Chondrocyte (in vitro differentiated cells): ENCODE measurements at regions not wholly inside any gene's neighbourhood (a gene's known extent, or its start where the extent isn't known, plus 50 kb on each side); places are given as distances from the start of the nearest gene placed in this dataset.

Experiments used
- DNase-seq: peaks from one replicate; pipeline ENCODE4 v3.0.0; 2021; ENCODE audit warnings: mixed read lengths, low spot score
- H3K27ac Mint-ChIP-seq: one replicate; pipeline ENCODE4 v1.8.0; 2021; ENCODE audit warnings: mild to moderate bottlenecking, moderate library complexity, mixed read lengths; ENCODE audit not compliant: unreplicated experiment
- H3K27me3 Mint-ChIP-seq: 2 replicates; pipeline ENCODE4 v1.8.0; 2021; ENCODE audit warnings: low read depth, mixed read lengths
- H3K36me3 Mint-ChIP-seq: 2 replicates; pipeline ENCODE4 v1.8.0; 2021; ENCODE audit warnings: low read depth, mixed read lengths
- H3K4me1 Mint-ChIP-seq: 2 replicates; pipeline ENCODE4 v1.8.0; 2021; ENCODE audit warnings: low read depth, mild to moderate bottlenecking, mixed read lengths
- H3K4me3 Mint-ChIP-seq: one replicate; pipeline ENCODE4 v1.8.0; 2021; ENCODE audit warnings: mild to moderate bottlenecking, moderate library complexity, mixed read lengths; ENCODE audit not compliant: unreplicated experiment
- H3K9me3 Mint-ChIP-seq: 2 replicates; pipeline ENCODE4 v1.8.0; 2021; ENCODE audit warnings: low read depth, mixed read lengths
- TF ChIP-seq, protein P1 (sequence below): fragments of 200-600 bp; sonication (generic); IDR thresholded peaks from 2 replicates; pipeline ENCODE4 v1.5.0; 2021; ENCODE audit warnings: antibody characterized with exemption, mild to moderate bottlenecking, moderate library complexity

DNA sequence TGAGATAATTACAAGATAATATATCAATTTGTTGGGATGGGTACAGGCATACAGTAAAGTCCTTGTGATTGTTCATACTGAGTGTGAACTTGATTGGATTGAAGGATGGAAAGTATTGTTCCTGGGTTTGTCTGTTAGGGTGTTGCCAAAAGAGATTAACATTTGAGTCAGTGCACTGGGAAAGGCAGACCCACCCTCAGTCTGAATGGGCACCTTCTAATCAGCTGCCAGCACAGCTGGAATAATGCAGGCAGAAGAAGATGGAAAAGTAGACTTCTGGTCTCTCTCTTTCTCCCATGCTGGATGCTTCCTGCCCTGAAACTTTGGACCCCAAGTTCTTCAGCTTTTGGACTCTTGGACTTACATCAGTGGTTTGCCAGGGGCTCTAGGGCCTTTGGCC, 457.9 kb upstream of the SLIT2 start:
- Mint-ChIP-seq H3K4me1 (peaks cover 7% of the 10 kb centered on the region), H3K27ac (no peak overlapping the region), H3K36me3 (no peaks in the 10 kb centered on the region), H3K27me3 (peaks cover 1% of the 10 kb centered on the region), H3K9me3 (peaks cover 13% of the 10 kb centered on the region), H3K4me3 (no peak overlapping the region)
- TF ChIP-seq, protein P1, sequence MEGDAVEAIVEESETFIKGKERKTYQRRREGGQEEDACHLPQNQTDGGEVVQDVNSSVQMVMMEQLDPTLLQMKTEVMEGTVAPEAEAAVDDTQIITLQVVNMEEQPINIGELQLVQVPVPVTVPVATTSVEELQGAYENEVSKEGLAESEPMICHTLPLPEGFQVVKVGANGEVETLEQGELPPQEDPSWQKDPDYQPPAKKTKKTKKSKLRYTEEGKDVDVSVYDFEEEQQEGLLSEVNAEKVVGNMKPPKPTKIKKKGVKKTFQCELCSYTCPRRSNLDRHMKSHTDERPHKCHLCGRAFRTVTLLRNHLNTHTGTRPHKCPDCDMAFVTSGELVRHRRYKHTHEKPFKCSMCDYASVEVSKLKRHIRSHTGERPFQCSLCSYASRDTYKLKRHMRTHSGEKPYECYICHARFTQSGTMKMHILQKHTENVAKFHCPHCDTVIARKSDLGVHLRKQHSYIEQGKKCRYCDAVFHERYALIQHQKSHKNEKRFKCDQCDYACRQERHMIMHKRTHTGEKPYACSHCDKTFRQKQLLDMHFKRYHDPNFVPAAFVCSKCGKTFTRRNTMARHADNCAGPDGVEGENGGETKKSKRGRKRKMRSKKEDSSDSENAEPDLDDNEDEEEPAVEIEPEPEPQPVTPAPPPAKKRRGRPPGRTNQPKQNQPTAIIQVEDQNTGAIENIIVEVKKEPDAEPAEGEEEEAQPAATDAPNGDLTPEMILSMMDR: no peak
- no peak for DNase-seq

DNA sequence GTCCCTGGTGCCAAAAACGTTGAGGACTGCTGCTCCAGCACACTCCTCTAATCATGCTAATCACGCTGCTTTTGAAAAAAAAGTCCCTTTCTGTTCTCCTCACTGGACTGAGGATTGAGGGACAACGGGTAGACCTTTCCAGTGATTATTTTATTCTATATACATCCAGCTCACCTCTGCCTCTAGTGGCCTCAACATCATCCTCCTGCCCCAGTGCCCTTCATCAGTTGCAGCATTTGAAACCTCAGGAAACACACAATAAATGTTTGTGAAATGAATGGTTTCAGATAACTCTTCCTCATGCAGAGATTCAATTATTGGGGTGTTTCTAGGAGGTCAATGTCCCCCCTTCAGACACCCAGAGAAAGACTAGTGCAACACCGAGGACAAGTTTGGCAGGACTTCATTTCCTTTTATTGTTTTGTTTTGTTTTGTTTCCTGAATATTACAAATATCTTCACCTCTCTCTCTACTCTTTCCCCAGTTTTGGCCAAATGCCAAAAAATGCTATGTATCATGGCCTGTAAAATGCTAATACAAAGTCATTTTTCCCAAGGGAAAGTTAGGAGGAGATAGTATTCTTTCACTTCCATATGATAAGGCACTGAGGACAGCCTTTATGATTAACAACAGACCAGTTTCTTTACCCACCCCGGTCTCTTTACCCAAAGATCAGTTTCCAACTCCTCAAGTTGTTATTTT, 460.1 kb upstream of the SLIT2 start:
- Mint-ChIP-seq H3K36me3 (no peaks in the 10 kb centered on the region), H3K9me3 (peaks cover 9% of the 10 kb centered on the region), H3K27ac (no peak overlapping the region), H3K4me3 (no peak overlapping the region), H3K4me1 (peaks cover 7% of the 10 kb centered on the region), H3K27me3 (no peaks in the 10 kb centered on the region)
- TF ChIP-seq, protein P1: peak; percentile 56
- no peak for DNase-seq

GRCh38 chr4:19786616-19787015, 465.1 kb upstream of the SLIT2 start:
- no peaks in the 10 kb centered on the region for H3K27me3 Mint-ChIP-seq
- no peak overlapping the region for H3K4me3 Mint-ChIP-seq
- H3K27ac Mint-ChIP-seq: no peak overlapping the region
- H3K4me1 Mint-ChIP-seq: peaks cover 2% of the 10 kb centered on the region
- TF ChIP-seq, protein P1: no peak
- DNase-seq: no peak
- peaks cover 3% of the 10 kb centered on the region for H3K36me3 Mint-ChIP-seq
- H3K9me3 Mint-ChIP-seq: peaks cover 14% of the 10 kb centered on the region

- DNase-seq: no peak
- Mint-ChIP-seq H3K4me1 (no peaks in the 10 kb centered on the region), H3K9me3 (peaks cover 12% of the 10 kb centered on the region), H3K27ac (no peak overlapping the region), H3K4me3 (no peak overlapping the region), H3K36me3 (peaks cover 3% of the 10 kb centered on the region), H3K27me3 (no peaks in the 10 kb centered on the region)
- TF ChIP-seq, protein P1: no peak
Observed at GRCh38 chr4:19783667-19784223, 468.0 kb upstream of the SLIT2 start.

DNA sequence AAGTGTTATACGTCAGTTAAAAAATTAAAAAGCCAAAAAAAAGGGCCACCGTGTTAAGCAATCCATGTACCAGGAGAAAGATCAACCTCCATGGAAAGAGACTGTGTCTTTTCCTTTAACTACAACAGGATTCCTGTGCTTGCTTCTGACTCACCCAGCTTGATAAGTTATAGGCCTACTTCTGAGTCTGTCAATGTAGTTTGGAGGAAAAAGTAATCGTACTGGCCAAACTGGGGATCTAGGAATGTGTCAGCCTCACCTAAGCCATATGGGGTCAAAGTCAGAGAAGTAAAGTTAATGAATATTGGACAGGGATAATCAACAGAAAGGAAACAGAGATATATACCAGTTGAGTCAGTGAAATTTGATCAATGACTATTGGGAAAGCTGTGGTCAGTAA, 470.8 kb upstream of the SLIT2 start:
- Mint-ChIP-seq H3K27me3 (no peaks in the 10 kb centered on the region), H3K27ac (no peak overlapping the region), H3K4me3 (no peak overlapping the region)

More for the DNA sequence above, 470.8 kb upstream of the SLIT2 start:
- TF ChIP-seq, protein P1: no peak
- DNase-seq: no peak
- Mint-ChIP-seq H3K36me3 (peaks cover 3% of the 10 kb centered on the region), H3K4me1 (peaks cover 21% of the 10 kb centered on the region), H3K9me3 (peaks cover 12% of the 10 kb centered on the region)
